HUES48 (cell line): ENCODE measurements at regions not wholly inside any gene's neighbourhood (a gene's known extent, or its start where the extent isn't known, plus 50 kb on each side); places are given as distances from the start of the nearest gene placed in this dataset.
A peak's percentile ranks its signal among the peaks of the same experiment; 100 is the strongest.

Experiments
- H3K27ac ChIP-seq: one replicate; pipeline ENCODE4 v1.7.0; 2013; ENCODE audit warnings: low read depth, low read length, inconsistent platforms
- H3K27me3 ChIP-seq: 2 replicates; pipeline ENCODE4 v1.6.1; 2013; ENCODE audit warnings: mild to moderate bottlenecking, low read length; ENCODE audit not compliant: control insufficient read depth, insufficient read depth
- H3K36me3 ChIP-seq: 2 replicates; pipeline ENCODE4 v1.6.1; 2013; ENCODE audit warnings: low read length; ENCODE audit not compliant: control insufficient read depth, insufficient read depth
- H3K4me1 ChIP-seq: 2 replicates; pipeline ENCODE4 v1.6.1; 2013; ENCODE audit warnings: mild to moderate bottlenecking, low read length; ENCODE audit not compliant: control insufficient read depth, insufficient read depth
- H3K4me3 ChIP-seq: 2 replicates; pipeline ENCODE4 v1.5.1; 2013; ENCODE audit warnings: mild to moderate bottlenecking, low read depth, low read length
- H3K9ac ChIP-seq: 2 replicates; pipeline ENCODE4 v1.6.1; 2013; ENCODE audit warnings: mild to moderate bottlenecking, low read depth, low read length, moderate library complexity
- H3K9me3 ChIP-seq: 2 replicates; pipeline ENCODE4 v1.6.1; 2013; ENCODE audit warnings: low read length; ENCODE audit not compliant: control insufficient read depth, insufficient read depth

GRCh38 chr4:18980516-18981233, 959.1 kb upstream of the LCORL start:
- H3K4me3 ChIP-seq = no peak overlapping the region
- H3K36me3 ChIP-seq = no peaks in the 10 kb centered on the region
- H3K4me1 ChIP-seq = no peaks in the 10 kb centered on the region
- H3K27me3 ChIP-seq = no peaks in the 10 kb centered on the region
- no peak overlapping the region for H3K27ac ChIP-seq
- H3K9ac ChIP-seq = no peak overlapping the region
- H3K9me3 ChIP-seq = no peaks in the 10 kb centered on the region

DNA sequence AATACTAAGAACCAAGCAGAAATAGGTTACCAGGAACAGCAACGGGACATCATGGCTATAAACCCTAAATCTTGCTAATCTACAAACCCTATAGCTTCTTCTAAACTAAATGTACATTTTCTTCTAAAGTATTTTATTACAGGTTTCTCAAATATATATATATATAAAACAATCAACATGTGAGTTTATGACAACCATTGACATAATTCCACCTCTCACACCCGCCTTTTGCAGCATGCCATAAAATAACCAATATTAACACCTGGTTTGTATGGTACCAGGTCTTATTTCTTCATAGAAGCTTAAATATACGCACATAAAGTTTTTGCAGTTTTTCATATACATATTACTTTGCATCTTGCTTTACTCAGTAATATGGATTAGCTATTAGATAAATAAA, 955.3 kb upstream of the LCORL start:
- Histone ChIP-seq H3K4me1 (no peaks in the 10 kb centered on the region), H3K4me3 (no peak overlapping the region), H3K27me3 (no peaks in the 10 kb centered on the region), H3K27ac (no peak overlapping the region), H3K9me3 (0 out of 2 replicates have a peak, but pooled peaks cover 3% of the 10 kb centered on the region), H3K36me3 (no peaks in the 10 kb centered on the region), H3K9ac (no peak overlapping the region)

GRCh38 chr4:18975916-18976808, 954.6 kb upstream of the LCORL start:
- no peaks in the 10 kb centered on the region for H3K27me3 ChIP-seq
- no peak overlapping the region for H3K4me3 ChIP-seq
- no peak overlapping the region for H3K9ac ChIP-seq
- 0 out of 2 replicates have a peak, but pooled peaks cover 3% of the 10 kb centered on the region for H3K9me3 ChIP-seq
- no peaks in the 10 kb centered on the region for H3K4me1 ChIP-seq
- no peaks in the 10 kb centered on the region for H3K36me3 ChIP-seq
- H3K27ac ChIP-seq = no peak overlapping the region

DNA sequence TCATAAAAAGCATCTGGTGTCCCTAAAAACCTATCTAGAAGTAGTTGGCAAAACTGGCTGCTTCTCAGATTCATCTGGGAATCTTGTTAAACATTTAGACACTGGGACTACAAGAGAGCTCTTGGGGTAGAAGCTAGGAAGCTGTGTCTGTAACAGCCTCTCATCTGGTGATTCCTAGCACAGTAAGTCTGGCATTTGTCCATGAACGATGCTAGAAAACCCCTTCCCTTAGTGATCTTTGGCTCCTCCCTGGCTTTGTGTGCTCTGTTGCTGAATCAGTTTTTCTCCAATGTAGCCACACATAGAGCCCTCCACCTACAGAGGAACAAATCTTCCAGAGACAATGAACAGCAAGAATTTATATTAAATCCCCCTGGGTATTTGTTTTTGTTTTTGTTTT, 951.7 kb upstream of the LCORL start:
- H3K4me3 ChIP-seq = no peak overlapping the region
- H3K4me1 ChIP-seq = no peaks in the 10 kb centered on the region
- H3K9ac ChIP-seq = no peak overlapping the region
- peaks cover 3% of the 10 kb centered on the region; the same call in 1 of the 2 replicates for H3K9me3 ChIP-seq
- H3K27me3 ChIP-seq = no peaks in the 10 kb centered on the region
- no peak overlapping the region for H3K27ac ChIP-seq
- no peaks in the 10 kb centered on the region for H3K36me3 ChIP-seq

GRCh38 chr4:18961879-18962278, 940.3 kb upstream of the LCORL start:
- H3K9me3 ChIP-seq = peaks cover 6% of the 10 kb centered on the region; the same call in 1 of the 2 replicates
- H3K27ac ChIP-seq = no peak overlapping the region

GRCh38 chr4:18961266-18961665, 939.7 kb upstream of the LCORL start:
- Histone ChIP-seq H3K27me3 (no peaks in the 10 kb centered on the region), H3K36me3 (no peaks in the 10 kb centered on the region), H3K9ac (no peak overlapping the region), H3K27ac (no peak overlapping the region), H3K4me1 (peaks cover 15% of the 10 kb centered on the region), H3K9me3 (peaks cover 6% of the 10 kb centered on the region; the same call in 1 of the 2 replicates), H3K4me3 (no peak overlapping the region)

More at GRCh38 chr4:18961879-18962278, 940.3 kb upstream of the LCORL start:
- Histone ChIP-seq H3K9ac (no peak overlapping the region), H3K4me1 (peaks cover 15% of the 10 kb centered on the region), H3K4me3 (peak overlapping the region; percentile 14; the same call in 1 of the 2 replicates), H3K27me3 (no peaks in the 10 kb centered on the region), H3K36me3 (no peaks in the 10 kb centered on the region)

DNA sequence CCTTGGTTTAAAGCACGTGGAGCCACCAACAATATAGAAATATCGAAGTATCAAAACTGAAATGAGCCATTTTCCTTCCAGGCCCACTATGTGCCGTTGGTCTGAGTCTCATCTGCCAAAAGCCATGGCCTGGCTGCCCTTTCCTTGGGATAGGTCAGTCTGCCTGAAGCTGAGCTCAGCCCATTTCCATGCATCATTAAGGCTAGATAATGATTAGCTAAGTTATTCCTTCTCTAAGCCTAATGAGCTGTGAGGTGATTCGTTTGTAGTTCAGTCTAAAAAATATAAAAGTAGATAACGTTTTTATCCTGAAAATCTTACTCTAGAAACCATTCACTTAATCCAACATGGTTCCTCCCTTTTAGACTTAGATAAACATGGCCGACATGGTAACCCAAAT, 936.2 kb upstream of the LCORL start:
- no peaks in the 10 kb centered on the region for H3K27me3 ChIP-seq
- no peak overlapping the region for H3K4me3 ChIP-seq
- no peaks in the 10 kb centered on the region for H3K36me3 ChIP-seq
- H3K9me3 ChIP-seq = no peaks in the 10 kb centered on the region
- H3K27ac ChIP-seq = no peak overlapping the region
- peaks cover 15% of the 10 kb centered on the region for H3K4me1 ChIP-seq
- no peak overlapping the region for H3K9ac ChIP-seq

DNA sequence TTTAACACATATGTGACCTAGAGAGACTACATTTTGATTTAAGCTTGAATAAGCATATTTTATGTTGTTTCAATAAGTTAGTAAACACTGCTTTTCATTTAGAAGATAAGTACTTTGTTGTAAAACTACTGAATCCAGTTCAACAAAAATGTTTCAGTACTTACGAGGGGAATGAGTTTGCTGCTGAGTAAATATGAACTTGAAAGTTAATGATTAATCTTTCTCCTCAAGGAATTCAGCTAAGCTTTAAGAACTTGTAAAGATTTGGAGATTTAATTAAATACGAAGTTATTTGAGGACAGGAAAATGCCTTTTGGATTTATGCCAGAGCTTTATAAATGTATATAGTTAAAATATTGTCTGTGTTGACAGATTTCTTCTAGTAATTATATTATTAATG, 933.0 kb upstream of the LCORL start:
- Histone ChIP-seq H3K4me1 (no peaks in the 10 kb centered on the region), H3K9me3 (no peaks in the 10 kb centered on the region), H3K27me3 (no peaks in the 10 kb centered on the region), H3K9ac (no peak overlapping the region), H3K36me3 (no peaks in the 10 kb centered on the region), H3K27ac (no peak overlapping the region), H3K4me3 (no peak overlapping the region)

- no peaks in the 10 kb centered on the region for H3K27me3 ChIP-seq
- no peaks in the 10 kb centered on the region for H3K4me1 ChIP-seq
- H3K36me3 ChIP-seq = no peaks in the 10 kb centered on the region
- no peak overlapping the region for H3K4me3 ChIP-seq
- no peaks in the 10 kb centered on the region for H3K9me3 ChIP-seq
- H3K9ac ChIP-seq = no peak overlapping the region
- H3K27ac ChIP-seq = no peak overlapping the region
These were observed 932.1 kb upstream of the LCORL start for GRCh38 chr4:18953613-18954012.

GRCh38 chr4:18945464-18945863, 923.9 kb upstream of the LCORL start:
- no peaks in the 10 kb centered on the region for H3K36me3 ChIP-seq
- H3K9ac ChIP-seq = no peak overlapping the region
- no peak overlapping the region for H3K4me3 ChIP-seq
- H3K27me3 ChIP-seq = no peaks in the 10 kb centered on the region
- H3K4me1 ChIP-seq = no peaks in the 10 kb centered on the region
- no peak overlapping the region for H3K27ac ChIP-seq
- no peaks in the 10 kb centered on the region; the same call in 1 of the 2 replicates for H3K9me3 ChIP-seq

DNA sequence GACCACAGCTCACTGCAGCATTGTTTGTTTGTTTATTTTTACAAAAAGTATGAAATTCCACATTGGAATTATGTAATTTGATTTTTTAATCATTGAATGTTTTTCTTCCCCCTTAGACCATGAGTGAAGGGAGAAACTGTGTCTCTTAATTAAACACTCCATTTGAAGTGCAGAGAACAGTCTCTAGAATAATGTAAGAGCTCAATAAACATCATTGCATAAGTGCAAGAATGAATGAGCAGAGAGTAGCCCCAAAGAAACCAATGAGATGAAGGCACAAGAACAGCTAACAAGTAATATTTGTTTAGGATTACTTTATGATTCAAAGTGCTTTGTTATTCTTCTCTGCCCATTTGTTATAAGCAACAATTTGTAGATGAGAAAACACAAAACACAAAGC, 921.3 kb upstream of the LCORL start:
- Histone ChIP-seq H3K27me3 (no peaks in the 10 kb centered on the region), H3K27ac (no peak overlapping the region), H3K9me3 (no peaks in the 10 kb centered on the region; the same call in 1 of the 2 replicates), H3K9ac (no peak overlapping the region), H3K36me3 (no peaks in the 10 kb centered on the region), H3K4me3 (no peak overlapping the region), H3K4me1 (no peaks in the 10 kb centered on the region)
